HG03469 (cell line): ENCODE measurements at regions not wholly inside any gene's neighbourhood (a gene's known extent, or its start where the extent isn't known, plus 50 kb on each side); places are given as distances from the start of the nearest gene placed in this dataset.

ENCODE experiments used
- ATAC-seq: cut with Tn5 transposase; IDR thresholded peaks from one replicate; pipeline ENCODE4 v1.9.1; 2021; ENCODE audit warnings: mild to moderate bottlenecking, moderate library complexity, moderate number of reproducible peaks; ENCODE audit not compliant: unreplicated experiment

- ATAC-seq = no peak
These were observed 298.0 kb downstream of the TMEM114 start for GRCh38 chr16:8292271-8292670.

DNA sequence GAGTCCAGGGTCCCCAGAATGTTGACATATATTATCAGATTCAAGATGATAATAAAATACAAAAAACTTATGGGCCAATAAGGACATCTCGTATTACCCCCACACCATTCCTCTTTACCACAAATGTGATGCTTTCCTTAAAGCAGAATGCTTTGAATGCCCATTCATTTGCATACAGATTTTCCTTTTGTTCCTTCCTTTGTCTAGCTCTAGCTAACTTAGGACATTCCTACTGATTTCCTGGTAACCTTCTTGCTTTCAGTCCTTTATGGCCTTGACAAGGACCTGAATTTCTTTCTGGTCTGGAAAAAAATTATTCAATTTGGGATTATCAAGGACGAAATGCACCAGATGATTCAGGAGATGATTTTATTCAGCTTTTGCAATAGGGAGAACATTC is 304.0 kb downstream of the TMEM114 start:
- no peak for ATAC-seq

- no peak for ATAC-seq
These were observed 307.1 kb downstream of the TMEM114 start for GRCh38 chr16:8283195-8283594.

DNA sequence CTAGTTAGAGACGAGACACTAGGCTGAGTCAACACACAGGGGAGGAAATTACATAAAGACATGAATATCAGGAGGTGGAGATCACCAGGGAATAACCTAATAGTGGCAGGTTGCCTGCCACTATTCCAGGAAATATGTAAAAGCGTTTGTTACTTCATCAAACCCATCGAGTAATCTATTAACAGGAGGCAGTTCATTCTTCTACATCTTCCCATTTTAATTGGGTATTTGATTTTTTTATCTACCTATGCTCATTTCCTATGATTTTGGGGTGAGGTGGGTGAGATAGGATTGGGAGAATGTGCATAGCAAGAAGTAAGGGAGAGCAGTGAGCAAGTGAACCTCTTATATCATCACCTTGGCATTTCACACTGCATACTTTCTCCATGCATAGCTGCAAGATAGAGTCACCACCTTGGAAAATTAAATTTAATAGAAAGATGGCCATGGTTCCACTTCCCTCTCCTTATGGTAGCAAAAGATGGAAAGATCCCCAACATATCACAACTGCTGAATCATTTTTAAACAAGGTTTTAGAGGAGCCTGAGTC is 312.2 kb downstream of the TMEM114 start:
- ATAC-seq = no peak

- no peak for ATAC-seq
These were observed 319.0 kb downstream of the TMEM114 start for GRCh38 chr16:8271344-8271743.

GRCh38 chr16:8262299-8262698 is 328.0 kb downstream of the TMEM114 start:
- ATAC-seq = no peak

DNA sequence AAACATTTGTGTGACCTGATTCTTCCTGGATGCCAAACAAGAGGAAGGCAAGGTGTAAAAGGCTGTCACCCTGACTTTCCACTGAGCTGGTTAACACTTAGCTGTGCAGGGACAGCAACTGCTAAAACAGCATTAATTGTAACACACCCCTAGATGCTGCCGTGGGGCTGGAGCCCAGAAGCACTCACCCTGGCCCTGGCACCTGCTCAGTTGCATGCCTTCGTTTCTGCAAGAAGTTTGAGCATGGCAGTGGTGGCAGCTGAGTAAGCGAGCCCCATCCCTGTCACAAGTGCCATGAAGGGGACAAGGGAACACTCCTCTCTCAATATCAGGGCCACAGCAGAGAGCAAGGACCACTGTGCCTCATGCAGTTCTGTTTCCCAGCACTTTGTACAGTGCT is 330.2 kb downstream of the TMEM114 start:
- ATAC-seq = no peak

- ATAC-seq = no peak
These were observed 331.8 kb downstream of the TMEM114 start for GRCh38 chr16:8258523-8258922.

DNA sequence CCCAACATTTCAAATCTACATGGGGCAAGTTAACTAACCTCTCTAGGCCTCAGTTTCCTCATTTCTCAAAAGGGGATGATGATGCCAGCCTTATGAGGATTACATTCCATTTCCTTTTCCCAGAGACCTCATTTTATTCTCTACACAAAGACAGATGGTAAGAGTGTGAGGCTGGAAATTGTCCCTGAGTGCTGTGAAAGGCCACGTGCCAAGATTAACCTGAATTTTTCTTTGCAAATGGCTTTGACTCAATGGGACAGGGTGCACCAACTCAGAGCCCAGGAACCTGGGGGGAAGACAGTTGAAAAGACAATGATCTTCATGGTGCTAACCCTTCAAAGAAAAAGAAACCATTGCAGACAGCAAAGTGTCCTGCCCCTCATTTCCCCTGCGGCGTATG is 332.8 kb downstream of the TMEM114 start:
- no peak for ATAC-seq

- ATAC-seq = no peak
These were observed 335.9 kb downstream of the TMEM114 start for GRCh38 chr16:8254405-8254804.

DNA sequence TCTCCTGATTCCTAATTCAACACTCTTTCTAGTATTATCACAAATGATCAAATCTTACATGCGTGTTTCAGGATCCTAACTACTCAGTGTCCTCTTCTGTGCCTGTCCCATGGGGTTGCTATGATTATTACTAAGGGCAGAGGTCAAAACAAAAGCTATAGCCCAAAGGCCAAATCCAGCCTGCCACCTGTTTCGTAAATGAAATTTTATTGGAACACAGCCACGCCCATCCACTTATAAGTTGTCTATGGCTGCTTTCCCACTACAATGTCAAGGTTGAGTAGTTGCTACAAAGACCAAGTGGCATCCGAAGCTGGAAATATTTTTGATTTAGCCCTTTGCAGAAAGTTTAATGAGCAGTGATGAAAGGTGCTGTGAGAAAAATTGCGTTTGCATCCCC is 336.6 kb downstream of the TMEM114 start:
- no peak for ATAC-seq

DNA sequence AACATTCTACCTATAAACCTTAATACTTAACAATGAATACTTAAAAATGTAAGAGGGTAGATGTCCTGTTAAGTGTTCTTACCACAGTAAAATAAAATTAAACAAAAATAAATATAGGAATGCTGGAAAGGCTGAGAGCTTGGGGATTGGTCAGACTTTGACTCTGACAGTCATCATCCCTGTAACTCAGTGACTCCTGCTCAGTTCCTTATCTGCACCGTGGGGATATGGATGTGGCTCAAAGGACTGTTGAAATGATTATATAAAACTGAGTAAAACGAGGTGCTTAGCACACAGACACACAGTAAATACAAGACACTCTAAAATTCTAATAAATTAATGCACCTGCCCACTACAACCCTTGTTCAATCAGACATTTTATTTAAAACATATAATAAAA is 338.6 kb downstream of the TMEM114 start:
- no peak for ATAC-seq

DNA sequence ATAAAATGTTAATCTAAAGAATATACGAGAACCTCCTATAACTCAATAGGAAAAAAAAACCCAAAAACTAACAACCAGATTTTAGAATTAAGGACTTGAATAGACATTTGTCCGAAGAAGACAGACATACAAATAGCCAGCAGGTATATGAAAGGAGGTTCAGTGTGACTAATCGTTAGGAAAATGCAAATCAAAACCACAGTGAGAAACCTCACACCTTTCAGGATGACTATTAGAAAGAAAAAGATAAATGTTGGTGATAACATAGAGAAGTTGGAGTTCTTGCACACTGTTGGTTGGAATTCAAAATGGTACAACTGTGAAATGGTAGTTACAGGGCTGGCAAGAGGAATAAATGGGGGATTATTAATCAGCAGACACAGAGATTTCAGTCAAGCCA is 339.0 kb downstream of the TMEM114 start:
- peak; percentile 69 for ATAC-seq

DNA sequence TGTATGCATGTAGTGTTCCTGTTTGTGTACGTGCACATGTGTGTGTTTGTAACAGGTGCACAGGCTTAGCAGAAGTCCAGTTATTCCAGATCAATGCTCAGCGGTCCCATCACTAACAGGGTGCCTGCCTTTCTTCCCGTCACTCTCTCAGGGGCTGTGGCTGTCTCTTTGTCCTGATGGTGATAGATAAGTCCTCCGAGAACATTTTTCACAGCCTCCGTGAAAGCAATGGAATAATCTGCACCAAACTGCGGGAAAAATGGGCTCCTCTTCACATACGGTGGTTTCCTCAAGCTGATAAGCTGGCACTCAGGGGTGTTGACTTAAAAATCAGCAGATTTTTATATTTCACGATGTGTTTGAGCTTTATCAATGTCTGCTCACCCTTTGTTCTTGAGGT is 342.3 kb downstream of the TMEM114 start:
- ATAC-seq = no peak

DNA sequence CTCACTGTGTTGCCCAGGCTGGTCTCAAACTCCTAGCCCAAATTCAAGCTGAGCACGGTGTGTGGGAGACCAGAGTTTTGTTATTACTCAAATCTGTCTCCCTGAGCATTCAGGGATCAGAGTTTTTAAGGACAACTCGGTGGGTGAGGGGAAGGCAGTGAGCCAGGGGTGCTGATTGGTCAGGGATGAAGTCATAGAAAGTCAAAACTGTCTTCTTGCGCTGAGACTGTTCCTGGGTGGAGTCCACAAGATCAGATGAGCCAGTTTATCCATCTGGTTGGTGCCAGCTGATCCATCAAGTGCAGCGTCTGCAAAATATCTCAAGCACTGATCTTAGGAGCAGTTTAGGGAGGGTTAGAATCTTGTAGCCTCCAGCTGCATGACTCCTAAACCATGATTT is 346.3 kb downstream of the TMEM114 start:
- no peak for ATAC-seq

- ATAC-seq = no peak
These were observed 348.9 kb downstream of the TMEM114 start for GRCh38 chr16:8241408-8241807.

DNA sequence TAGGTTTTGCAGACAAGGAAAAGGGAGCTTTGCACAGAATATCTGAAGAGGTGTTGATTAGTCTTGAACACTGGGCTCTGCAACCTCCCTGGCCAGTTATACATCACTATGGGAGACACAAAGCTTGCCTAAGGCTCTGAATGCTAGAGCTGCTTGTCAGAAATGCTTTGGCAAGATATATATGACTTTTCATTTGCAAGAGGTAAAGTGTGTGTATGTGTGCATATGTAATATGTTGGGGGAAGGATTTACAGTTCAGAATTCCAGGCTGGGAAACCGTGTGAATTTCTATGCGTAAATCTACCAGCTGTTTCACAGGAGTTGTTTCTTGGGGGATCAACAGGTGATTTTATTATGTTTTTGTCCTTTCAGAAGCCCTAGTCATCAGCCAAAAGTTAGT is 350.9 kb downstream of the TMEM114 start:
- no peak for ATAC-seq

- ATAC-seq = no peak
These were observed 352.9 kb downstream of the TMEM114 start for GRCh38 chr16:8237452-8237851.

GRCh38 chr16:8236816-8237215 is 353.5 kb downstream of the TMEM114 start:
- ATAC-seq = no peak

- ATAC-seq = no peak
These were observed 359.8 kb downstream of the TMEM114 start for GRCh38 chr16:8230497-8230896.

GRCh38 chr16:8229011-8229520 is 361.2 kb downstream of the TMEM114 start:
- ATAC-seq = no peak

GRCh38 chr16:8217201-8217600 is 373.1 kb downstream of the TMEM114 start:
- no peak for ATAC-seq

DNA sequence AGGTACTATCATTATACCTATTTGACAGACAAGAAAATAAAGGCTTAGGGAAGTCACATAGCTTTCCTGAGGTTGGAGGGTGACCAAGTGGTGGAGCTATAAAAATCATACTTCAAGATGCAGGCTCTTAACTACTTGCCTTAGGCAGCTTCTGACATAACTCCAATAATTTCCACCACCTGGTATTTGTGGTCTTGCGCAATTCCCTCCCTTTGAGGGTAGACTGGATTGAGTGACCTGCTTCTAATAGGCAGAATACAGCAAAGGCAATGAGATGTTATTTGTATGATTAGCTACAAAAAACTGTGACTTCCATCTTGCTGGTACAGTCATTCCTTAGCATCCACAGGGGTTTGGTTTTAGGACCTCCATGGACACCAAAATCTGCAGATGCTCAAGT is 385.5 kb downstream of the TMEM114 start:
- no peak for ATAC-seq
